IMR-90 (cell line): ENCODE measurements at regions not wholly inside any gene's neighbourhood (a gene's known extent, or its start where the extent isn't known, plus 50 kb on each side); places are given as distances from the start of the nearest gene placed in this dataset.

ENCODE experiments used
- ATAC-seq: fragments of 200-7000 bp; cut with Tn5 transposase; 2 replicates; pipeline ENCODE4 v1.9.1; 2020; ENCODE audit warnings: low read depth, mild to moderate bottlenecking, moderate library complexity
- BruUV-seq: library from RNA; stranded (reverse); fragments of 400-500 nt; replicated peaks from 2 replicates; lab custom pipeline; 2021; lab: Mats Ljungman, UMichigan
- CTCF ChIA-PET: fragments of 300-600 bp; formaldehyde crosslinking; extraction: SDS; loops from one replicate; lab custom pipeline; 2021; ENCODE audit warnings: antibody characterized with exemption; lab: Yijun Ruan, JAX
- POLR2A ChIA-PET: fragments of 300-600 bp; sonication (Branson Sonifier 250); formaldehyde crosslinking; loops from one replicate; lab custom pipeline; 2022; ENCODE audit warnings: antibody characterized with exemption; ENCODE audit not compliant: unreplicated experiment; lab: Charles Lee
- DNase-seq: peaks from one replicate; pipeline ENCODE4 v3.0.0; 2013
- H2AFZ ChIP-seq: replicated peaks from 2 replicates; pipeline ENCODE3; 2013; ENCODE audit warnings: low read length, mild to moderate bottlenecking; ENCODE audit not compliant: poor library complexity
- H2AK5ac ChIP-seq: 2 replicates; pipeline ENCODE4 v1.6.1; 2013; ENCODE audit warnings: low read depth, low read length, inconsistent platforms
- H2AK9ac ChIP-seq: replicated peaks from 2 replicates; pipeline ENCODE3; 2013; ENCODE audit warnings: mild to moderate bottlenecking, low read depth, low read length, moderate library complexity; ENCODE audit not compliant: poor library complexity
- H2BK120ac ChIP-seq: 2 replicates; pipeline ENCODE4 v1.6.1; 2013; ENCODE audit warnings: low read depth, low read length, inconsistent platforms
- H2BK15ac ChIP-seq: 3 replicates; pipeline ENCODE4 v1.6.1; 2013; ENCODE audit warnings: low read depth, low read length, inconsistent platforms
- H2BK20ac ChIP-seq: 2 replicates; pipeline ENCODE4 v1.6.1; 2013; ENCODE audit warnings: low read depth, mild to moderate bottlenecking, inconsistent platforms, low read length, moderate library complexity
- H2BK5ac ChIP-seq: 2 replicates; pipeline ENCODE4 v1.6.1; 2013; ENCODE audit warnings: mild to moderate bottlenecking, low read depth, low read length, inconsistent platforms; ENCODE audit not compliant: poor library complexity, severe bottlenecking
- H3K14ac ChIP-seq: replicated peaks from 2 replicates; pipeline ENCODE4 v1.6.1; 2013; ENCODE audit warnings: low read depth, low read length, inconsistent platforms
- H3K18ac ChIP-seq: 2 replicates; pipeline ENCODE4 v1.6.1; 2013; ENCODE audit warnings: low read depth, low read length, control low read depth
- H3K23ac ChIP-seq: 2 replicates; pipeline ENCODE4 v1.6.1; 2013; ENCODE audit warnings: low read depth, low read length, inconsistent platforms
- H3K27ac ChIP-seq: 2 replicates; pipeline ENCODE4 v1.5.1; 2013; ENCODE audit warnings: mild to moderate bottlenecking, control low read depth, low read length; ENCODE audit not compliant: insufficient read depth
- H3K27me3 ChIP-seq: 2 replicates; pipeline ENCODE4 v1.6.1; 2013; ENCODE audit warnings: low read length; ENCODE audit not compliant: control insufficient read depth, insufficient read depth
- H3K36me3 ChIP-seq: 2 replicates; pipeline ENCODE4 v1.6.1; 2013; ENCODE audit warnings: low read length, mixed read lengths; ENCODE audit not compliant: control insufficient read depth, insufficient read depth
- H3K4ac ChIP-seq: 2 replicates; pipeline ENCODE4 v1.6.1; 2013; ENCODE audit warnings: low read depth, low read length, inconsistent platforms
- H3K4me1 ChIP-seq: 2 replicates; pipeline ENCODE4 v1.6.1; 2013; ENCODE audit warnings: low read length, mixed read lengths; ENCODE audit not compliant: control insufficient read depth, insufficient read depth
- H3K4me2 ChIP-seq: 2 replicates; pipeline ENCODE4 v1.6.1; 2013; ENCODE audit warnings: low read depth, mild to moderate bottlenecking, control low read depth, low read length, moderate library complexity
- H3K4me3 ChIP-seq: 2 replicates; pipeline ENCODE4 v1.5.1; 2013; ENCODE audit warnings: low read depth, mild to moderate bottlenecking, control low read depth, low read length, moderate library complexity; ENCODE audit not compliant: insufficient read depth
- H3K56ac ChIP-seq: 2 replicates; pipeline ENCODE4 v1.6.1; 2013; ENCODE audit warnings: low read length, inconsistent platforms; ENCODE audit not compliant: insufficient read depth; ENCODE audit errors: extremely low read depth
- H3K79me1 ChIP-seq, 2 experiments: 2 replicates each; pipeline ENCODE4 v1.6.1; 2013; ENCODE audit warnings: low read length in 2 of 2, inconsistent platforms in 1 of 2, low read depth in 1 of 2
- H3K9ac ChIP-seq: 2 replicates; pipeline ENCODE4 v1.6.1; 2013; ENCODE audit warnings: low read depth, low read length, control low read depth
- H3K9me1 ChIP-seq: 2 replicates; pipeline ENCODE4 v1.6.1; 2013; ENCODE audit warnings: low read length, inconsistent platforms; ENCODE audit not compliant: insufficient read depth
- H3K9me3 ChIP-seq: 2 replicates; pipeline ENCODE4 v1.6.1; 2013; ENCODE audit warnings: low read length; ENCODE audit not compliant: control insufficient read depth, insufficient read depth
- H4K20me1 ChIP-seq: 2 replicates; pipeline ENCODE4 v1.6.1; 2013; ENCODE audit warnings: low read length, inconsistent platforms; ENCODE audit not compliant: insufficient read depth
- H4K5ac ChIP-seq: 2 replicates; pipeline ENCODE4 v1.6.1; 2013; ENCODE audit warnings: mild to moderate bottlenecking, low read depth, low read length, control low read depth
- H4K8ac ChIP-seq, 2 experiments: 2 replicates each; pipeline ENCODE4 v1.6.1; 2013; ENCODE audit warnings: low read depth in 2 of 2, low read length in 2 of 2, control low read depth in 1 of 2, inconsistent platforms in 1 of 2
- H4K91ac ChIP-seq: 2 replicates; pipeline ENCODE4 v1.6.1; 2013; ENCODE audit warnings: low read depth, low read length, inconsistent platforms; ENCODE audit not compliant: insufficient read depth
- BHLHE40 ChIP-seq: fragments of 150-350 bp; IDR thresholded peaks from 2 replicates; pipeline ENCODE4 v1.6.1; 2016; ENCODE audit warnings: mild to moderate bottlenecking, low read depth, low read length
- CEBPB ChIP-seq: IDR thresholded peaks from 2 replicates; pipeline ENCODE4 v1.6.1; 2012; ENCODE audit warnings: low read depth, low read length, improper control_type of control experiment
- CHD1 ChIP-seq: IDR thresholded peaks from 2 replicates; pipeline ENCODE4 v1.6.1; 2012; ENCODE audit warnings: low read depth, low read length, improper control_type of control experiment
- FOS ChIP-seq: fragments of 150-350 bp; IDR thresholded peaks from 2 replicates; pipeline ENCODE4 v1.6.1; 2016; ENCODE audit warnings: low read depth, low read length
- MAFK ChIP-seq: IDR thresholded peaks from 2 replicates; pipeline ENCODE4 v1.6.1; 2012; ENCODE audit warnings: low read depth, low read length, improper control_type of control experiment
- MAZ ChIP-seq: IDR thresholded peaks from 2 replicates; pipeline ENCODE4 v1.6.1; 2012; ENCODE audit warnings: low read depth, mild to moderate bottlenecking, low read length, improper control_type of control experiment, moderate library complexity, borderline replicate concordance
- MXI1 ChIP-seq: IDR thresholded peaks from 2 replicates; pipeline ENCODE4 v1.6.1; 2012; ENCODE audit warnings: low read depth, mild to moderate bottlenecking, low read length, moderate library complexity, borderline replicate concordance
- NFE2L2 ChIP-seq: fragments of 150-350 bp; IDR thresholded peaks from 2 replicates; pipeline ENCODE4 v1.6.1; 2016; ENCODE audit warnings: low read depth, mild to moderate bottlenecking, low read length
- POLR2A ChIP-seq: IDR thresholded peaks from 2 replicates; pipeline ENCODE4 v1.6.1; 2012; ENCODE audit warnings: mild to moderate bottlenecking, low read depth, low read length
- RAD21 ChIP-seq: IDR thresholded peaks from 2 replicates; pipeline ENCODE4 v1.6.1; 2012; ENCODE audit warnings: low read length, improper control_type of control experiment
- RCOR1 ChIP-seq: IDR thresholded peaks from 2 replicates; pipeline ENCODE4 v1.6.1; 2012; ENCODE audit warnings: mild to moderate bottlenecking, low read length, improper control_type of control experiment; ENCODE audit not compliant: insufficient replicate concordance
- RFX5 ChIP-seq: IDR thresholded peaks from 2 replicates; pipeline ENCODE4 v1.8.0; 2012; ENCODE audit warnings: low read depth, mild to moderate bottlenecking, low read length, moderate library complexity
- SMC3 ChIP-seq: fragments of 150-350 bp; IDR thresholded peaks from 2 replicates; pipeline ENCODE4 v1.6.1; 2016; ENCODE audit warnings: low read depth, mild to moderate bottlenecking, antibody characterized with exemption, low read length, moderate library complexity
- WGBS, 2 experiments: methylation state at CpG; one replicate each; pipeline versions ENCODE4 v1.1.5 to v1.1.7; 2013; ENCODE audit warnings: missing lambda C conversion rate in 2 of 2; ENCODE audit not compliant: insufficient read length in 1 of 2; ENCODE audit errors: extremely low coverage in 2 of 2; 5-methylcytosine and 5-hydroxymethylcytosine counted together
- dilution Hi-C: fragments of 300-500 bp; cut with HindIII; formaldehyde crosslinking; loops from one replicate; pipeline ENCODE4 v1.14.3; 2018; ENCODE audit warnings: low sequenced_read_pairs; ENCODE audit not compliant: unreplicated experiment
- in situ Hi-C: fragments of 300-500 bp; cut with MboI; formaldehyde crosslinking; loops from 3 replicates; pipeline ENCODE4 v1.14.3; 2019; ENCODE audit warnings: low sequenced_read_pairs, inconsistent platforms, mixed read lengths
- intact Hi-C: fragments of 100-400 bp; cut with micrococcal nuclease; formaldehyde crosslinking; loops from 2 replicates; pipeline ENCODE4 v1.10.0; 2022
- TF ChIP-seq, protein P1 (sequence below): fragments of 150-350 bp; IDR thresholded peaks from 2 replicates; pipeline ENCODE4 v1.6.1; 2016; ENCODE audit warnings: low read depth, mild to moderate bottlenecking, low read length, moderate library complexity, borderline replicate concordance
- TF ChIP-seq, protein P2 (sequence below): fragments of 150-350 bp; IDR thresholded peaks from 2 replicates; pipeline ENCODE4 v1.6.1; 2017; ENCODE audit warnings: mild to moderate bottlenecking, antibody characterized with exemption, low read length, low read depth
- TF ChIP-seq, protein P3 (sequence below): conservative IDR thresholded peaks from 2 replicates; pipeline ENCODE4 v1.5.1; 2012; ENCODE audit warnings: mild to moderate bottlenecking, low read depth, low read length, improper control_type of control experiment

DNA sequence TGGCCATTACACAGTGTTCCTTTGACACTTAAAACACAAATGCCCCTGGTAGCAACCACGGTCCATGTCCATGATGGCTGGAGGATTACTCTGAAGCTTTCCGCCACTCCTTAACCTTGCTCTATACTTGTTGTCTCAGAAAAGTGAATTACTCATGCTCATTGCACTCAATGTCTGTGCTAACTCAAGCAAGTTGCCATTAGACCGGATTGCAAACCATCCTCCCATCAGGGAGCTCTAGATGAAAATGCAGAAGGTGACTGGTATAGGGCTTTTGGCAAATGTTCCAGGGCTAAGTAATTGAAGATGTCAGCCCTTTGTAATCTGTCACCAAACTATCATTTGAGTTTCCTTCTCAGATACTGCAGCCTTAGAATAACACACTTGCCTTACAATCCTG, 1288.3 kb upstream of the B3GALT2 start:
- ATAC-seq (no peak), DNase-seq (no peak)
- Histone ChIP-seq H2AK9ac (no peak overlapping the region), H3K14ac (no peak overlapping the region; the same call in 1 of the 2 replicates), H4K20me1 (no peaks in the 10 kb centered on the region), H2AK5ac (no peak overlapping the region), H3K9me1 (0 out of 2 replicates have a peak, but pooled peaks cover 3% of the 10 kb centered on the region), H4K5ac (no peak overlapping the region), H3K27ac (no peak overlapping the region), H4K8ac (no peak overlapping the region), H3K9ac (no peak overlapping the region), H2BK5ac (no peak overlapping the region), H3K9me3 (no peaks in the 10 kb centered on the region), H2BK20ac (peak overlapping the region; percentile 35; the same call in 1 of the 2 replicates), H3K79me1 (no peaks in the 10 kb centered on the region), H2BK120ac (peak overlapping the region; percentile 23; the same call in 1 of the 2 replicates), H3K4ac (no peak overlapping the region; the same call in 1 of the 2 replicates), H4K91ac (no peak overlapping the region), H3K36me3 (no peaks in the 10 kb centered on the region), H3K27me3 (no peaks in the 10 kb centered on the region), H3K18ac (no peak overlapping the region), H2BK15ac (no peak overlapping the region), H3K56ac (no peak overlapping the region), H3K23ac (no peak overlapping the region), H3K4me2 (no peak overlapping the region), H3K4me1 (no peaks in the 10 kb centered on the region), H2AFZ (no peak overlapping the region), H3K4me3 (no peak overlapping the region)
- CTCF ChIA-PET: no interaction called here
- intact Hi-C loops (no loop called here), in situ Hi-C loops (no loop called here), dilution Hi-C loops (no loop called here)
- TF ChIP-seq RFX5 (no peak), CHD1 (no peak), POLR2A (no peak), SMC3 (no peak), MAZ (no peak), BHLHE40 (no peak), RCOR1 (no peak), RAD21 (no peak), MAFK (no peak), FOS (no peak), MXI1 (no peak), NFE2L2 (no peak), CEBPB (no peak)
- TF ChIP-seq, protein P1, sequence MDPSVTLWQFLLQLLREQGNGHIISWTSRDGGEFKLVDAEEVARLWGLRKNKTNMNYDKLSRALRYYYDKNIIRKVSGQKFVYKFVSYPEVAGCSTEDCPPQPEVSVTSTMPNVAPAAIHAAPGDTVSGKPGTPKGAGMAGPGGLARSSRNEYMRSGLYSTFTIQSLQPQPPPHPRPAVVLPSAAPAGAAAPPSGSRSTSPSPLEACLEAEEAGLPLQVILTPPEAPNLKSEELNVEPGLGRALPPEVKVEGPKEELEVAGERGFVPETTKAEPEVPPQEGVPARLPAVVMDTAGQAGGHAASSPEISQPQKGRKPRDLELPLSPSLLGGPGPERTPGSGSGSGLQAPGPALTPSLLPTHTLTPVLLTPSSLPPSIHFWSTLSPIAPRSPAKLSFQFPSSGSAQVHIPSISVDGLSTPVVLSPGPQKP: no peak
- TF ChIP-seq, protein P2, sequence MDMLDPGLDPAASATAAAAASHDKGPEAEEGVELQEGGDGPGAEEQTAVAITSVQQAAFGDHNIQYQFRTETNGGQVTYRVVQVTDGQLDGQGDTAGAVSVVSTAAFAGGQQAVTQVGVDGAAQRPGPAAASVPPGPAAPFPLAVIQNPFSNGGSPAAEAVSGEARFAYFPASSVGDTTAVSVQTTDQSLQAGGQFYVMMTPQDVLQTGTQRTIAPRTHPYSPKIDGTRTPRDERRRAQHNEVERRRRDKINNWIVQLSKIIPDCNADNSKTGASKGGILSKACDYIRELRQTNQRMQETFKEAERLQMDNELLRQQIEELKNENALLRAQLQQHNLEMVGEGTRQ: no peak
- TF ChIP-seq, protein P3, sequence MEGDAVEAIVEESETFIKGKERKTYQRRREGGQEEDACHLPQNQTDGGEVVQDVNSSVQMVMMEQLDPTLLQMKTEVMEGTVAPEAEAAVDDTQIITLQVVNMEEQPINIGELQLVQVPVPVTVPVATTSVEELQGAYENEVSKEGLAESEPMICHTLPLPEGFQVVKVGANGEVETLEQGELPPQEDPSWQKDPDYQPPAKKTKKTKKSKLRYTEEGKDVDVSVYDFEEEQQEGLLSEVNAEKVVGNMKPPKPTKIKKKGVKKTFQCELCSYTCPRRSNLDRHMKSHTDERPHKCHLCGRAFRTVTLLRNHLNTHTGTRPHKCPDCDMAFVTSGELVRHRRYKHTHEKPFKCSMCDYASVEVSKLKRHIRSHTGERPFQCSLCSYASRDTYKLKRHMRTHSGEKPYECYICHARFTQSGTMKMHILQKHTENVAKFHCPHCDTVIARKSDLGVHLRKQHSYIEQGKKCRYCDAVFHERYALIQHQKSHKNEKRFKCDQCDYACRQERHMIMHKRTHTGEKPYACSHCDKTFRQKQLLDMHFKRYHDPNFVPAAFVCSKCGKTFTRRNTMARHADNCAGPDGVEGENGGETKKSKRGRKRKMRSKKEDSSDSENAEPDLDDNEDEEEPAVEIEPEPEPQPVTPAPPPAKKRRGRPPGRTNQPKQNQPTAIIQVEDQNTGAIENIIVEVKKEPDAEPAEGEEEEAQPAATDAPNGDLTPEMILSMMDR: no peak
- no TSS peak for BruUV-seq
- no CpG with 5 or more reads among the region's 3 CpGs for WGBS, 2 experiments
- POLR2A ChIA-PET: no interaction called here
